ENCODE measurements at regions not wholly inside any gene's neighbourhood (a gene's known extent, or its start where the extent isn't known, plus 50 kb on each side); places are given as distances from the start of the nearest gene placed in this dataset.

DNA sequence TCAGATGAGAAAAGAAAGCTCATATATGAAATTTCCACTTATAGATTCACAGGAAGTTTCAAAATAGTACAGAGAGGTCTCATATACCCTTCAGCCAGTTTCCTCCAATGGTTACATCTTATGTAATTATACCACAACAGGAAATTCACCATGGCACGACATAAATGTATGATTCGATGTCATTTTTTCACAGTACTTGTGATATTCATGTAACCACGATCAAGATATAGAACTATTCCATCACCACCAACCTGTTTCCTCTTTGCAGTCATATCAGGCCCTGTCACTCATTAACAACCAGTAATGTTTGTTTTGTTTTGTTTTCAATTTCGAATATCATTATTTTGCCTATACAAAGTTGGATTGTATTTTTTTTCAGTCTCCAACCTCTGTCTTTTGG lies 314.3 kb upstream of the POU3F3 start:
- TF ChIP-seq, protein P1, sequence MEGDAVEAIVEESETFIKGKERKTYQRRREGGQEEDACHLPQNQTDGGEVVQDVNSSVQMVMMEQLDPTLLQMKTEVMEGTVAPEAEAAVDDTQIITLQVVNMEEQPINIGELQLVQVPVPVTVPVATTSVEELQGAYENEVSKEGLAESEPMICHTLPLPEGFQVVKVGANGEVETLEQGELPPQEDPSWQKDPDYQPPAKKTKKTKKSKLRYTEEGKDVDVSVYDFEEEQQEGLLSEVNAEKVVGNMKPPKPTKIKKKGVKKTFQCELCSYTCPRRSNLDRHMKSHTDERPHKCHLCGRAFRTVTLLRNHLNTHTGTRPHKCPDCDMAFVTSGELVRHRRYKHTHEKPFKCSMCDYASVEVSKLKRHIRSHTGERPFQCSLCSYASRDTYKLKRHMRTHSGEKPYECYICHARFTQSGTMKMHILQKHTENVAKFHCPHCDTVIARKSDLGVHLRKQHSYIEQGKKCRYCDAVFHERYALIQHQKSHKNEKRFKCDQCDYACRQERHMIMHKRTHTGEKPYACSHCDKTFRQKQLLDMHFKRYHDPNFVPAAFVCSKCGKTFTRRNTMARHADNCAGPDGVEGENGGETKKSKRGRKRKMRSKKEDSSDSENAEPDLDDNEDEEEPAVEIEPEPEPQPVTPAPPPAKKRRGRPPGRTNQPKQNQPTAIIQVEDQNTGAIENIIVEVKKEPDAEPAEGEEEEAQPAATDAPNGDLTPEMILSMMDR (IDR thresholded peaks at IDR 0.05; ENCODE audit: low read depth, low read length, missing control alignments) = no peak
- no peak overlapping the region for H3K4me3 ChIP-seq (replicated peaks; ENCODE audit: low read depth, low read length)
- DNase-seq (ENCODE audit: extremely low read depth, low read depth) = no peak

DNA sequence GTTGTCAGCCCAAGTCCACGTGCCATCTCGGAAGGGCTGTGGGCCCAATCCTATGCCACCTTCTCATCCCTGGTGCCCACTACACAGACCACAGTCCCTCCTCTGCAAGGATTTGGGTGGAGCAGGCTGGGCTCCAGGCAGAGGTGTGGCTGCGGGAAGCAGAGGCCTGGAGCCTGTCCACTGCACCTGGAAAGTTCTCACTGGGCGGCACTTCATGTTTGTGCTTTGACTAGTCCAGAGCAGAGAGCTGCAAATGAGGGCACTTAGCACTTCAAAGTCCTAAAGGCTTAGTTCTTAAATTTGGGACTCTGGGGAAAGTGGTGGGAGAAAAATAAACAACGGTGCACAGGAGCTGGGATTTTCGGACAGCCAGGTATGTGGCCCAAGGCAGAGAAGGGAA lies 308.9 kb upstream of the POU3F3 start:
- no peak overlapping the region for H3K4me3 ChIP-seq (replicated peaks; ENCODE audit: low read depth, low read length)
- DNase-seq (ENCODE audit: extremely low read depth, low read depth) = no peak
- TF ChIP-seq, protein P1 (IDR thresholded peaks at IDR 0.05; ENCODE audit: low read depth, low read length, missing control alignments) = no peak

GRCh38 chr2:104546537-104546936 lies 307.4 kb upstream of the POU3F3 start:
- TF ChIP-seq, protein P1 (IDR thresholded peaks at IDR 0.05; ENCODE audit: low read depth, low read length, missing control alignments) = no peak
- H3K4me3 ChIP-seq (replicated peaks; ENCODE audit: low read depth, low read length) = no peak overlapping the region
- no peak for DNase-seq (ENCODE audit: extremely low read depth, low read depth)

DNA sequence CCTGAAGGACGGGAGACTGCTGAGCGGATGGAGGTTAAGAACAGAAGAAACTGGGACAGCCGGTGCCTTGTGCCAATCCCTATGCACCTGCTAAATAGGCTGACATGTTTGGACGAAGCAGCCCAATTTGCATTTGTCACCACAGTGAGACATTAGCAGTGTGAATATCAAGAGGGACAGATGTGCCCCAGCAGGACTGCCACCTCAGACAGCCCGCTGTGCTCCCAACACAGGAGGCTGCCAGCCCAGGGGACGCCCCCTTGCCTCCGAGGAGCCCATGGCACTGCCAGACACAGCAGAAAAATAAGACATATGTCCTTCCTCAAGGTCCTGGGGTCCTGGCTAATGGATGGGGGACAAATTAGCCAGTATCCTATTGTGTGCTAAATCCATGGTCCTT lies 306.7 kb upstream of the POU3F3 start:
- no peak overlapping the region for H3K4me3 ChIP-seq (replicated peaks; ENCODE audit: low read depth, low read length)
- no peak for DNase-seq (ENCODE audit: extremely low read depth, low read depth)
- TF ChIP-seq, protein P1 (IDR thresholded peaks at IDR 0.05; ENCODE audit: low read depth, low read length, missing control alignments) = no peak

DNA sequence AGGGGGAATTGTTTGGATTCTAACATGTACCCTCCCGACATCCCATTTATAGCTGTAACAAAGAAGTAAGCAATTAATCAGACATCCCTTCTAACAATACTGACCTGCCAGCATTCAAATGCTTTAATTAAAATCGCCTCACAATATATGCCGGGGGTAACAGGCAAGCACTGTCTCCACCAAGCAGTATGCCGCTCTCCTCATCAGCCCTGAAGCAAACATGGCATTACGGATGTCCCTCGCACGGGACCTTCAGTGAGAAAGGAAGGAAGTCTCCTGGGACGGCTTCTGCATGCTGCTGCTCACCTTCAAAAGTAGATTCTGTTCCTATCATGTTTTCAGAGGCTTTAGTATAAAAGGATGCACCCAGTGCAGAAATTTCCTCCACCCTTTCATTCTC lies 292.7 kb upstream of the POU3F3 start:
- no peak for DNase-seq (ENCODE audit: extremely low read depth, low read depth)
- TF ChIP-seq, protein P1 (IDR thresholded peaks at IDR 0.05; ENCODE audit: low read depth, low read length, missing control alignments) = no peak
- no peak overlapping the region for H3K4me3 ChIP-seq (replicated peaks; ENCODE audit: low read depth, low read length)

DNA sequence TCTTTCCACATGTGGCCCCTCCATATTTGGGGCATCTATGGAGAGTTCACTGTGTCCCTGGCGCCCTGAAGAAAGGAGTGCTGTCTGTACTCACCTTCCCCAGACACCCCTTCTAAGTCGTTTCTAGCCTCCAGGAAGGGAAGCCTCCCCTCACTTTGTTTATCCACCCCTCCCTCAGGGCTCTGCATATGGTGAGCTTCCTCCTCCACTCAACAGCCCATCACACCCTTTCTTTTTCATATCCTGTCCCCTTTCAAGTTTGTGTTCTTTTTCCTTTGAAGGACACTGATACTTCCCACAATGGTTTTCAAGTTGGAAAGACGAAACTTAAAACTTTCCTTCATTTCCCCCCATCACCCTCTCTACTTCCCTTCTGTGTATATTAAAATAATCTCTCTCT lies 291.4 kb upstream of the POU3F3 start:
- no peak for DNase-seq (ENCODE audit: extremely low read depth, low read depth)
- TF ChIP-seq, protein P1 (IDR thresholded peaks at IDR 0.05; ENCODE audit: low read depth, low read length, missing control alignments) = no peak
- H3K4me3 ChIP-seq (replicated peaks; ENCODE audit: low read depth, low read length) = no peak overlapping the region

DNA sequence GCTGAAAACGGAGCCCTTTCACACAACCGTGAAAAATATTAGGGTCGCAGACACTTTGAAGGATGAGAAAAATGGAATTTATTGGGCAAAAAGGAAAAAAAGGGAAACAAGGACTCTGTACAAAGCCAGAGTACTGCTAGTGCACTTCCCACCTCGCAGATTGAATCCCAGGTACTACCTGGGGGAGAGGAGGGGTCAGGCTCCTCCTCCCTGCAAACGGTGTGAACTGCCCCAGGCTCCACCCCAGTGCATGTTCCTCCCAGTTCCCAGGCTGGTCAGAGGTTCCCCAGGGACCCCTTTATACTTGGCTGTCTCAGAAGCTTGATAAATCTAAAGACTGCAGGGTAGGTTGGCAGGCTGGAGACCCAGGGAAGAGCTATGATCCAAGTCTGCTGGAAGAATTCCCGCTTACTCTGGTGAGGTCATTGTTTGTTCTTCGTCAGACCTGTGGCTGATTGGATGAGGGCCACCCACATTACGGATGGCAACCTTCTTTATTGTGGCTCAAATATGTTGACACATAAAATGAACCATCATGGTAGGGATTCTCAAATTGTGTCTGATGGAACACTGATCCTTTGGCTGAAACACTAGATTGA lies 290.4 kb upstream of the POU3F3 start:
- no peak overlapping the region for H3K4me3 ChIP-seq (replicated peaks; ENCODE audit: low read depth, low read length)
- no peak for DNase-seq (ENCODE audit: extremely low read depth, low read depth)
- TF ChIP-seq, protein P1 (IDR thresholded peaks at IDR 0.05; ENCODE audit: low read depth, low read length, missing control alignments) = no peak

All from HFF-Myc (cell line).